GM21528 (cell line): ENCODE measurements at regions not wholly inside any gene's neighbourhood (a gene's known extent, or its start where the extent isn't known, plus 50 kb on each side); places are given as distances from the start of the nearest gene placed in this dataset.

ENCODE experiments used
- ATAC-seq: cut with Tn5 transposase; IDR thresholded peaks from one replicate; pipeline ENCODE4 v1.9.1; 2021; ENCODE audit warnings: mild to moderate bottlenecking, moderate library complexity; ENCODE audit not compliant: unreplicated experiment, low FRiP score

DNA sequence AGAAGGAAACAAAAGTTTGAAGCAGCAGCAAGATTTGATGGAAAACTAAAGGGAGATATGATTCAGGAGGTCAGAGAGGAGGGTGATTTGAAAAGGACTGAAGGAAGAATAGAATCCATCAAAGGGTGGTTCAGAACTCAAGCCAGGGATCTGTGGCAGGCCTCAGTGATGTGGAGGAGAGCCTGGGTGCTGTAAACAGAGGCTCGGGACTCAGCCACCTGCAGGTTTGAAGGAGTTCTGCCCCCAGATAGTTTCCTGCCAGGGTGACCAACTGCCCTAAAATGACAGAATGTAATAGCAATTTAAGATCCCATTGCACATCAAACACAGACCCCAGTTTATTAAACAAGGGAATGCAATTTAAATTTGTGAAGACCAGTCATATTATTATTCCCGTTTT lies 204.0 kb upstream of the FAT1 start:
- no peak for ATAC-seq

DNA sequence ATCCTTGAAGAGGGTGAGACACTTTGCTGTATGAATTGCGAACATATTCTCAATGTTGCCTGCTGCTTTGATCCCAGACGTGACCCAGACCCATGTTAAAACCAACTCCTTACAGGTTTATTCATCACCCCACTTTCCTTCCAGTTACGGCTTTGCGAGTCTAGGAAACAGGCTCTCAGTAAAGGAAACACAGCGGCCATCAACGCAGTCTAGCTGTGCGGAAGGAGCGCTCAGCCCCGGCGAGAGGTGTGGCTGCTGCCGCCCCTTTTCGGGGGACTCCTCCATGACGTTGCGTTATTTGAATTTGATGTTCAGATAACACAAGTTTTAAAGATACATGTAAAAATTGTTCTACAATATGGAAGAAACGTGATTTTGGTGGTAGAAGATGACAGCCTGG lies 206.4 kb upstream of the FAT1 start:
- ATAC-seq, result no peak

DNA sequence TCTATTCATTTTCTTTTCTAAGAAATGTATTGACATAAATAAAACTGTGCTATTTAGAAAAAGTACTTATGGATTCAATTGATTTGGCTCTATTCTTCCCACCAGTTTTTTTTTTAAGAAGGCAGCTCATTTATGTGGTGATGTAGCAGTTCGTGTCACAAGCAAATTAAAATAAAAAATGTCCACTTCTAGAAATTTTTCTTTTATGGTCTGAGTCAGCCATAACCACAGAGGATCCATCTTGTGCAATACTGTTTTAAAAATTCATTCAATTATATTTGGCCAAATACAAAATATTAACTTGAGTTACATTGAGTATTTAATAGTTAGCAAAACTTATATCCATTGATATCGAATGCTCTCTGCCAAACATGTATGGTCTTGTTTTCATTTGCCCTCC lies 207.9 kb upstream of the FAT1 start:
- no peak for ATAC-seq

DNA sequence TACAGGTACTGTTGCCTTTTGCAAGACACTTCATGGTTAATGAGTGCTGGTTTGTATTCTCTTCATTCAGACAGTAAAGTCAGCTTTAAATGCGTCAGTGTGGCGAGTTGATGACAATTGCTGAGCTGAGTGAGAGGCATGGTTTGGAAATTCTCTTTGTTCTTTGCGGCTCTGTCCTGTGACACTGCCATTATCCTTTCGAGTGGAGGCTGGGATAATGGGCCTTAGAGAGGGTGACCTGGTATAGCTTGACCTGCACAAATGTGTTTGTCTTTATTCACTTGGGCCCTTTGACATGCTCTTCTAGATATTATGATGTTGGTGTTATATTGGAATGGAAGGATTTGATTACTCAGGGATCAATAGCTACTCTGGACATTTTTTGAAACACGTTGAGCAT lies 208.5 kb upstream of the FAT1 start:
- ATAC-seq, result no peak

DNA sequence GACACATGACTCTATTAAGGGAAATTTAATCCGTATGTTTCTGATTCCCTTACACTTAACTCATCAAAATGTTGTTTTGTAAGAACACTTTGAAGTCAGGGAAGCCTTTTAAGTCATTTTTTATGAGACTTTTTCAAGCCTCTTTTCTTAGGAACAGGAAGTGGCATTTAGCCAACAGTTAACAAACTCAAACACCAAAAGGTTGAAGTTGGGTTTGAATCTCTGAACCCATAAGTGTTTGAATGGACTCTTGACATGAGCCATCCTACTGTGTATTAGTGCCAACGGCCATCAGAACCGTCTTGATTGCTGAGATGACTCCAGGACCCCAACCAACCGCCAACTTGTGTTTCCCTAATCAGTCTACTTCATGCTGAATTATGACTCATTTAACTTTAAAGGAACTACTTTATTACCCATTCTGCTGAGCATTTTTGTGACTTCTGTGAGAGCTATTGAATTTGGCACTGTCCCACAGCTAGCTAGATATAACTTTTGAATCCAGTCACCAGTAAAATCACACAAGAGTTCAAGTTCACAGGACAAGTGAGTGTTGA lies 209.1 kb upstream of the FAT1 start:
- no peak for ATAC-seq

DNA sequence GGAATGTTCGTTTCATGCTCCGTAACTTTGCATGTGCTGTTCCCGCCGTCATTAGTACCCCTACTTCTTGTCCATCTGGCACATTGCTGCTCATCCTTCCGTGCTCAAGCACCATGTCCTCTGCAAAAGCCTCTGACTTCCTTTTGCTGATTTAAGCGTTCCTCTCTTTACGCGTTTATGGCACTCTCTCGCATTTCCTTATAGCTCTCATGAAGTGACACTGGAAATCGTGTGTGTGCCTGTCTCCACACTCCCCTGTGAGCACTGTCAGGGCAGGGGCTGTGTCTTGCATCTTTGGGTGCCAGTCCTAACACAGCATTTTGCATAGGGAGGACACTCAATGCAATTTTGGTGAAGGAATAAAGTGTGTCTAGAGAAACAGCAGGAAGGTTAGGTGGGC lies 210.6 kb upstream of the FAT1 start:
- no peak for ATAC-seq

DNA sequence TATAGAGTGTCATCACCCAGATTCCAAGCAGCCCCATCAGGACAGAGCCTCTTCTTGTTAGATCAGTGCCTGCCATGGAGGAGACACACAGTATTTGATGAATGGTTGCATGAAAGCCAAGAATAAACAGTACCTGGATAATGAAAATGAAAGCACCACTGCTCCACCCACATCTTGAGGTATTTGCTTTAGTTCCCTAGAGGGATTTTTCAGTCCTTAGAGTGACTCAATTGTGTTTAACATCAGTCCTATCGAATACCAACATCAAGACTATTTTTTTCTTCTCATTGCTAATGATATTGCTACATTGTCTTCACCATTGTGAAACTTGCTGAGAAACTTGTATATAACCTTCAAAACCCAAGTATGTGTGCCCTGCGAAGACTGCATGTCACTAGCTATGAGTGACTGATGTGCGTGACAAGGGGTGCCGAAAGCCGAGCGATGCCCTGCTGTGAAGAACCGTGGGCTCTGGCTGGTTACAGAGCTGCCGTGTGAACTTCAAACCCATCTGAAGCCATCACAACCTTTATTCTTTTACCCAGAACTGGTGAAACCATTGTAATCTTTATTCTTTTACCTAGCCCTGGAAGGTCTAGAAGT lies 211.3 kb upstream of the FAT1 start:
- no peak for ATAC-seq

DNA sequence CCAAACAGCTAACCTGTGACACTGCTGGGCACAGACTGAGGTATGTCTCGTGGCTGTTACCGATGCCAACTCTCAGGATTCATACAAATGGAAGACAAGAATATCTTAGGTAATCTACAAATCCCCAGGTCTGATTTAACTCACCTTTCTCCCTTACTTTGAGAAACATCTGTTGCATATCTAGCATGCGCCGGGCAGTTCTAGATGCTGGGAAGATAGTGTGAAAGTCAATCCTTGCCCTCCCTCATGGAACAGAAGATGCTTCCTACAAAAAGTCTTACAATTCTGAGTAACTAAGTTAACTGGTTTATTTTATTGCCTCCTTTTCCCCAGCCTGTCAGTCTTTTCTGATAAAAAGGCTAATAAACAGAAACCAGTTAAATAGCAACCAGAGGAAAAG lies 212.2 kb upstream of the FAT1 start:
- no peak for ATAC-seq

DNA sequence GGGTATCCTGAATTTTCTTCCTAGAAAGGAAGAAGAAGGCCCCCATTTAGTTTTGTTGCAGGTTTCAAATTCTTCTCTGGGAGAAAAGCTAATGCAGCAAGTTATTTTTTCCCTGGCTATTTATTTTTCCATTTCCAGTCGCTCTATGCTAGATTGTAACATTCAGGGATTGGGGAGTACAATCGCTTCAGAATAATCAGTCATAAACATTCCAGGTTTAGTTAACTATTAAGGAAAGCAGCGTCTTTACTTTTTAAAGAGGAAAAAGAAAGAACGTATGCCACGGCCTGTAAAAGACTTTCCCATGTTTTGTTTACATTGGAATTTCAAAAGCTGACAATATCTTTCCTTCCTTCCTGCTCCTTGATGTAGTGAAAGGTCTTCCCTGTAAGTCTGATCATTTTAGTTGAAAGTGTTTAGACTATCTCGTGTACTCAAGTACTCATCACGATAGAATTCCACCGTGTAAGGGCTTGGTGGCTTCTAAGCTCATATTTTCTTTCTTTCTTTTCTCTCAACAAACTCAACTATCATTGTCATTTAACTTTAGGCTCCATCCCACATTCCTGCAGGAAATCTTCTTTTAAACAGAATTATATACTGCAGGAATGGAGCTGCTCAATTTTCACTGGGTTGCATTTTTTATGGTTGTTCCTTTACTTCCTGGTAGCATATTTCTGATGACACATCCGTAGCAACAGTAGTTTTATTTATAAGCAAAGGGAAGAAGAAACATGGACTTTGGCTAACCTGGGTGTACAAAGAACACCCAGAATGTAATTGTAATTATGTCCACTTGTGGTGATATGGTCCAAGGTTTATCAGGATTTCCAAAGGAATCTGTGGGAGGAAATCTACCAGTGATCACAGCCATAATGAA lies 213.1 kb upstream of the FAT1 start:
- no peak for ATAC-seq

DNA sequence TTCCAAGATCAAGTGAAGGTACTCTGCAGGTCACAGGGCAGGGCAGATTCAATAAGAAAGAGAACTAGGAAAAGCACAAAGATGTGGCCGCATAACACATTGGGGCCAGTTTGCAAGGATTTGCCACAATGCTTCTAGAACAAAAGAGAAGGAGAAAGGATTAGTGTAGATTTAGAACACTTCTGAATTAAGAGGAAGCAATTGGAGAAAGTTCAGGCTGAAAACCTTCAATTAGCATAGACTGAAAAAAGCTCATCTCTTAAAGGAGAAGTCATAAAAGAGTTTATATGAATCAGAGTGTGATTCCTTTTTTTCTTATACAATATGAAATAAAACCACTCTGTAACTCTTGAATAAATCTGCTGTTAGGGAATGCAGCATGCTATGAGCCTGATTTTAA lies 215.6 kb upstream of the FAT1 start:
- no peak for ATAC-seq

DNA sequence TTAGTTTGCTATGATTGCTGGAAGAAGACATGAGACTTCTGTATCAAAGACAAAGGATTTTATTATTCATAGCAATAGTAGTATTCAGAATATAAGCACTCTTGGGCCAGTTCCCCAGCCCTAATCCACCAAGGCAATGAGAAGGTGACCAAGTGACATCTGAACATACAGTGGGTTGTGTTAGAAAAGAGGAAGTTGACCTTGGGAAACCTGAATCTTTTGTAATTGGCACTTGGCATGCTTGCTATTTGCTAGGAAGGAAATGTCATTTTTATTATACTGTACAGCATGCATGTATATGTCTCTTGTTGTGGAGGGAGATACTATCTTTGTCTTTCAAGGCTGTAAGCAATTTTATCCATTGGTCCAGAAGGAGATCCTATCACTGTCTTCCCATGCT lies 216.1 kb upstream of the FAT1 start:
- ATAC-seq, result no peak

DNA sequence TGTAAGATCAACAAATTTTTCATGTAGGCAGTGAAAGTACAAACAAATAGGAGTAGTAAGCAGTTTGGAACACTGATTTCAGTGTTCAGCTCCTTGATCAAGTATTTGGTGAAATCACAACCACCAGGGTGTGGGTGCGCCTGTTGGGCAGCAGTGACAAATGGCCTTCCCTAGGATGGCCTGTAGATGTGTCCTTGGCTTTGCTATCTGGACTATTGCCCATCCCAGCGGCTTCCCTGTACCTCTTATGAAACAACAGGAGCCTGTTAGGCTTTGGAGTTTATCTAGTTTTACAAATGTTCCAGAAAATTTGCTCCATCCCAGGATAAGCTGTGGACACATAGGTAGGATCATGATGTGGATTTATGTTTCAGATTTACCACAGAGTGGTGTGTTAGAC lies 216.8 kb upstream of the FAT1 start:
- ATAC-seq, result no peak

DNA sequence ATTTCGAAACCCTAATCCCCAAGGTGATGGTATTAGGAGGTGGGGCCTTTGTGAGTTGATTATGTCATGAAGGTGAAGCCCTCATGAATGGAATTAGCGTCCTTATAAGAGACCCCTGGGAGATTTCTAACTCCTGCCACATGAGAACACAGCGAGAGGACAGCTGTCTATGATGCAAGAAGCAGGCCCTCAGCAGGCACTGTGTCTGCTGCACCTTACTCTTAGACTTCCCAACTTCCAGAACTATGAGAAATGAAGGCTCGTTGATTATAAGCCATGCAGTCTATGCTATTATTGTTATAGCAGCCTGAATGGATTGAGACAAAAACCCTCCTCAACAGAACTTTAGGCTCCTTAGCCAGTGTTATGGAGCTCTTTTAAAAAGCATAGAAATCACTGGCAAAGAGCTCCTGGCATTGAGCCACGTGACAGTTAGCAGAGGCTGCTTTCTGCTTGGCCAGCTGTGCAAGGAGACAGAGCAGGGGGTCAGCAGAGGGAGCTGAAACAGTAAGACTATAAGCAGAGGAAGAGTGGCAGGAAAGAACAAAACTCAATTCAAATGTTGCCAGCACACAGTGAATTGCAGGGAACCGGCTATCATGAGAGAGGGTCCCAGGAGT lies 219.2 kb upstream of the FAT1 start:
- ATAC-seq, result no peak

DNA sequence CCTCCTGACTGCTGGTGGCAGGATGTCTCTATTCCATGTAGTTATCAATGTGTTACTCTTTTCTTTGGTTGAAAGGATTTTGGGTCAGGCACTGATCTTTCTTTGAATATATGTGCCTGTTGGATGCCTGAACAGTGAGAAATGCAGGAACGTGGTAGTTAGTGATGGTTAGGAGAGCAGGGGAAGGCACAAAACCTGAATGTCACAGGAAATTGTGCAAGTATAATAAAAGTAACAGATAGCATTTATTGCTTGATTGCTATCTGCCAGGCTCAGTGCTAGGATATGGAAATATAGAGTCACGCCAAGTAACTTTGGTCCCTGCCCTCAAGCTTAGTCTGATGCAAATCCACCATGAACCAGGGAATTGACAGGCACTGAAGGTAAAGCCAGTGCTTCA lies 219.8 kb upstream of the FAT1 start:
- no peak for ATAC-seq

DNA sequence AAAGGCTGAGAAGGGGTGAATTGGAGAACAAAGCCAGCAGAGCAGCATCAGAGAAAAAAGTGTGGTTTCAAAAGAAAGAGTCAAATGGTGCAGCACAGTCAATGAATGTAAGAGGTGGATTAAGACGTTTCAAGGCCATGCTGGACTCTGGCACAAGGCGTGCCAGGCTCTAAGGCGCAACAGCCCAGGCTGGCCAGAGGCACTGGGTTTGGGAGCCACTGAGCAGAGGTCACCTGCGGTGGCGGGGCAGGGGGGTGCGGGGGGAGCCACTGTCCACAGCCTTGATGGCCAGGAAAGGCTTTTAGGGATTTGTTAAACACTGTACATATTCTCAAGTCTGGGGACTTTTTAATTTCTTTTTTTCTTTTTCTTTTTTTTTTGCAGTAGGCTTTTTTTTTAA lies 222.5 kb upstream of the FAT1 start:
- no peak for ATAC-seq

DNA sequence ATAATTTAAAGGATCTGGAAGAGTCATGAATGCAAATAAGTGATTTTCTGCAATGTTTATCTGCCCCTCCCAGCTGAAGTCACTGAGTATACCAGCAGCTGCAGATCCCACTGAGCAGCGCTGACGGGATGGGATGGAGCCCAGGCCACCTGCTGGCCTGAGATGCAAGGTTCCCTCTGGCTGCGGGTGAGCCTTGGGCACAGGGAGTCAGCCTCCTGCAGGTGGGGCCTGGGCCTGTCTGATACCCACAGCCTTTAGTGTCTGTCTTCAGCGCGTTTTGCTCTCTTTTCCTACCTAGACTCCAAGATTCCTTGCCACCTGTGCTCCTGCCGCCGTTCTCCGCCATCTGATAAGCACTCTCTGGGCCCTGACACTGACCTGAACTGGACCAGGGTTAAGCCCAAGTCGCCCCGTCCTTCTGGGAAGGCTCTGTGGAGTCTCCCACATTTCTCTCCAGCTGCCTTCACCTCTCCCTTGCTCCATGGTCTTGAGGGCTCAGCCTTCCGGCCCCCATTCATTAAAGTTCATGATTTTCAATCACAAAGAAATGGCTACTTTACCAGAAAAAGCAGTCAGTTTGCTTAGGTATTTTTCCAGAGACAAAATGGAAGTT lies 223.1 kb upstream of the FAT1 start:
- no peak for ATAC-seq

DNA sequence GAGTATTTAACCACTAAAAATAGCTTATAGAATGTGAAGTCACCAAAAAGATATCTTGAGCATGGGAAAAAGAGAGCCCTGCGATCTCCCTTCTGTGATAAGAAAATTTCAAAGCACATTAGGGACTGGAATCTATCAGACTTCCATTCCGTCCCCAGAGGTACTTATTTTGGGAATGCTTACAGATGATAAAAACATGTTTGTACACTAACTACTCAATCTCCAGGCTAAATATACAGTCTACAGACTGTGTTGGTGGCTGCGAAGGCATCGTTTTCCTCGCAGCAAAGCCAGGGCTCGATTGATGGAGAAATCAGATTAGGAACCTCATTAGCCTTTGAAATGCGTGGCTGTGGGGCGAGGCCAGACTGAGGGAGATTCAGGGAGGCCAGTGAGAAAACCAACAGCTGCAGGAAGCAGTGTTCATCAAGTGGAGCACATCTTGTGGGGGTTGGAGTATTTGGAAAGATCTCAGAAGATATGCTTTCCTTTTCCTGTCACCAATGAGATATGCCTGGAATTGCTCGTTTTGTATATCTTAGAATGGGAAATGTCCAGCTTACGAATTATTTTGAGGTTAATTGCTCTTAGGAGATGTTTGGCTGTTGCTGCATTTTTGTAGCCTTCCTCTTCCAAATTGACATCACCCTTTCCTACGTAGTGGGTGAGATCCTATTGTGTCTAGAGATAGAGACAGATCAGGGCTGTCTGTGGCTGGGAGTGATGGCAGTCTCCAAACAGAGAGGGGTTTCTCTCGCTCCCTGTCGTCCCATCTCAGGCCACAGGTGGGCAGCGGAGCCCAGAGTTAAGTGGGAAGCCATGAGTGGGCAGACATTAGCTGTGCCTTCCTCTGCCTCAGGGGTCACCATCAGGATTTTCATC lies 224.9 kb upstream of the FAT1 start:
- ATAC-seq, result no peak

DNA sequence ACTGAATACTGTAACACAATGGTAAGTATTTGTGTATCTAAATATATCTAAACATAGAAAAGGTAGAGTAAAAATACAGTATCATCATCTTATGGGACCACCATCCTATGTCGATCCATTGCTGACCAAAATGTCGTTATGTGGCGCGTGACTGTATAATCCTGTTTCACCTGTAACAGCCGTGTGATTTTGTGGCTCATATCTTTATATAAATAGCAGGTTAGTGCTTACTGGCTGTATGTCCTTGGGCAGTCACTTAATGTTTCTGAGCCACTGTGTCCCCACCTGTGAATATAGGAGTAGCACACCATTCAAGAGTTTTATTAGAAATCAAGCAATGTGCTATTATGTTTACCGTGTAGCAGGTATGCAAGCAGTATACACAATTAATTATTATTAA lies 226.2 kb upstream of the FAT1 start:
- no peak for ATAC-seq

DNA sequence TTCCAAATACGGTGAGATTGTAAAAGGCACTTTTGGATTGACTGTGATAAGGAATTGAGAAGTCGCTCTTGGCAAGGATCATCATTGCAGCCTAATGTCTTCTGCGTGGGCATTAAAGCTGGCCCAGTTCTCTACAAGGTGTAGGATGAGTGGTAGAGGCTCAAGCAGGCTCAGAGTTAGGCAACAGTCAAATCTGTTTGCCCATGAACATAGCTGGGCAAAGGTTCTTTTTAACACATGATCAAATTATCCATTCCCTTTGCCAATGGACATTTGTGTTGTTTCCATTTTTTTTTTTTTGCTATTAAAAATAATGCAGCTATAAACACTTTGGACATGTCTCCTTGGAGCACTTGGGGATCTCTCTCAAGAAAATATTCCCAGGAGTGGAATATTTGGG lies 229.1 kb upstream of the FAT1 start:
- ATAC-seq, result no peak

DNA sequence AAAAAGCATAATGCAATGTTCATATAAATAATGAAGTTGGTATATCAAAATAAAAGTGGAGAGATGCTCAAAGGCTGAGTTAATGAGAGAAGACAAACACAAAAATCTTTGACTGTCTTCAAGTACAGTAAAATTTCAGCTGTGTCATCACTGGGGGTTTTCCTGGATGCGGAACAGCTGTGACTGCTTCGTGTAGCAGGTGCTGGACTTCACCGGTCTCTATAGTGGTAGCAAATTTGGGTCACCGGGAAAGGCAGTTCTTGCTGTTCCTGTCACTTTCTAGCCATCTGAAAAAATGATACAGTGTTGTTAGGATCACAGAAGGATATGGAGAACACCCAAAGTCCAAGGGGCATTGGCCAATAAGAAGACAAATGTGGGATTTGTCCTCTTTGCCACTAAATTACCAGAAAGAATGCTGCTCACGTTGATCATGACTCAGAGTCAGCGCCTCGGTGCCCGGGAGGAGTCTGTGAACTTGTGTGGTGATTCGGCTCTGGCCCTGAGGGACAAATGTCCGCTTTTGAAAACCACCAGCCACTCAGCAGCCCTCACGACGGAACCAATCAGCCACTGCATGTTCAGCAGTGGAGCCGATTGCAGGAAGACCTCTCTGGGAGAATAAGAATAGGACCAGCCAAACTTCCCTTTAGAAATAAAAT lies 230.1 kb upstream of the FAT1 start:
- ATAC-seq, result no peak
